Memory B cell (primary cell): ENCODE measurements at regions not wholly inside any gene's neighbourhood (a gene's known extent, or its start where the extent isn't known, plus 50 kb on each side); places are given as distances from the start of the nearest gene placed in this dataset.
"Not testable (repeated sequence)": the region's sequence is repeated elsewhere in the genome, so short reads cannot be mapped to it uniquely, and the experiment has no call there.

Source experiments
- ATAC-seq: fragments of 150-1000 bp; cut with Tn5 transposase; 2 replicates; pipeline ENCODE4 v1.10.0; 2021; ENCODE audit warnings: low read depth, mild to moderate bottlenecking, moderate library complexity
- DNase-seq, 2 donors: peaks; one replicate each; pipeline ENCODE4 v3.0.0; 2022; ENCODE audit warnings: low spot score in 2 of 2
- H3K27ac Mint-ChIP-seq: one replicate; pipeline ENCODE4 v1.8.0; 2022; ENCODE audit warnings: mild to moderate bottlenecking, moderate library complexity, mixed read lengths
- H3K27me3 Mint-ChIP-seq: one replicate; pipeline ENCODE4 v1.8.0; 2022; ENCODE audit warnings: mixed read lengths
- H3K36me3 Mint-ChIP-seq: one replicate; pipeline ENCODE4 v1.8.0; 2022; ENCODE audit warnings: mild to moderate bottlenecking, mixed read lengths
- H3K4me1 Mint-ChIP-seq: one replicate; pipeline ENCODE4 v1.8.0; 2022; ENCODE audit warnings: mixed read lengths
- H3K4me3 Mint-ChIP-seq: one replicate; pipeline ENCODE4 v1.8.0; 2022; ENCODE audit warnings: mild to moderate bottlenecking, moderate library complexity, mixed read lengths
- H3K9me3 Mint-ChIP-seq: one replicate; pipeline ENCODE4 v1.8.0; 2022; ENCODE audit warnings: mixed read lengths

DNA sequence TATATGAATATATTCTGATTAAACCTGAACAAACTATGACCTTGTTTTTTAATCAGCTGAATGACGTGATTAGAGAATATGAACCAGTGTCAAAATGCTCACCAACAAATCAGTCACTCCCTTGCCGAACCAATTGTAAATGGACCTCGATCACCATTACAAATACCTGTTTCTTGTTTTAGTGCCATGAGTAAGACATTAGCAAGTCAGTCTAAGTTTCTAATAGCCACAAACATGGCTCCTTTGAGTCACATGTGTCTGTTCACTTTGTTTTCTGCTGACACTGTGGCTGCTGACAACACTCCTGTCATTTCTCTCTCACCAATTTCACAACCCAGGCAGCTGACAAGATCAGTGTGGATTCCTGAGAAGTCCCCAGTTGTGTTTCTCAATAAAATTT is 286.2 kb upstream of the MDGA2 start:
- ATAC-seq (no peak), DNase-seq (no peak)
- Mint-ChIP-seq H3K4me1 (no peaks in the 10 kb centered on the region), H3K4me3 (no peak overlapping the region), H3K36me3 (no peaks in the 10 kb centered on the region), H3K9me3 (no peaks in the 10 kb centered on the region), H3K27ac (no peak overlapping the region), H3K27me3 (no peaks in the 10 kb centered on the region)

DNA sequence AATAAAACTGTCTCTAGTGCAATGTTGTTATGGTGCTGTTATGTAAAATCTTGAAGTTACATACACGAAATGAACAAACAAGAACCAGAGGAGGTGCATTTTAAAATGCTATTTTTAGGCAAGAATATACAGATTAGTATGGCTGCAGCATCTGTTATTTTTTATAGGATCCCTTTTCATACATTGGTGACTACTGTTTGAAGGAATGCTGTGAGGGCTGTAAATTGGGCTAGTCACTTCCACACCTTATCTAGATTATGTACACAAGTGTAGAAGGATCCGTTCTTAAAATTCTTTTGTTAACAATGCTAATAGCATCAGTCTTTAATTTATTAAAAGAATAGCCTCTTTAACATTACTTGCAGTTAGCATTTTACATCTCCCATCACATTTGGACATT is 284.3 kb upstream of the MDGA2 start:
- no peaks in the 10 kb centered on the region for H3K4me1 Mint-ChIP-seq
- H3K36me3 Mint-ChIP-seq = no peaks in the 10 kb centered on the region
- ATAC-seq = no peak
- H3K4me3 Mint-ChIP-seq = no peak overlapping the region
- no peaks in the 10 kb centered on the region for H3K27me3 Mint-ChIP-seq
- DNase-seq = no peak
- H3K9me3 Mint-ChIP-seq = no peaks in the 10 kb centered on the region
- no peak overlapping the region for H3K27ac Mint-ChIP-seq

DNA sequence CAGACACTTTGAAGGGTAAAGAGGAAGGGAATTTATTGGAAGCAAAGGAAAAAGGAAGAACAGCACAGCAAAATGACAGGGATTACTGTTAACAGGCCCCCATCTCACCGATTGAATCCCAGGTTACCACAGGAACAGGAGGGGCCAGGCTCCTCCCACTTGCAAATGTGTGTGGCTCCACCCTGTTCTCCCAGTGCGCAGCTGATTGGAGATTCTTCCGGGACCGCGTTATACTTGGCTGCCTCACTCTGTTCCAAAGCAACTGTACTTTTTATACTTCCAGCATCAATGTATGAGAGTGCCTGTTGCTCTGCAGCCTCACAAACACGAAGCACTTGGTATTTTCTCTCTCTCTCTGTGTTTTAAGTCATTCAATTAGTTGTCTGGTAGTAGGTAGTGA is 273.6 kb upstream of the MDGA2 start:
- ATAC-seq (no peak), DNase-seq (no peak)
- Mint-ChIP-seq H3K36me3 (no peaks in the 10 kb centered on the region), H3K4me3 (no peak overlapping the region), H3K4me1 (no peaks in the 10 kb centered on the region), H3K27ac (no peak overlapping the region), H3K9me3 (no peaks in the 10 kb centered on the region), H3K27me3 (no peaks in the 10 kb centered on the region)

- peaks cover 4% of the 10 kb centered on the region for H3K4me1 Mint-ChIP-seq
- ATAC-seq (peak; percentile 70), DNase-seq (no peak)
- H3K9me3 Mint-ChIP-seq = no peaks in the 10 kb centered on the region
- H3K27me3 Mint-ChIP-seq = no peaks in the 10 kb centered on the region
- H3K36me3 Mint-ChIP-seq = no peaks in the 10 kb centered on the region
- H3K4me3 Mint-ChIP-seq = no peak overlapping the region
- H3K27ac Mint-ChIP-seq = no peak overlapping the region
These were observed 259.9 kb upstream of the MDGA2 start for GRCh38 chr14:47935332-47935731.

GRCh38 chr14:47929334-47929733 is 253.9 kb upstream of the MDGA2 start:
- Mint-ChIP-seq H3K9me3 (peaks cover 4% of the 10 kb centered on the region), H3K27me3 (no peaks in the 10 kb centered on the region), H3K4me3 (no peak overlapping the region), H3K4me1 (no peaks in the 10 kb centered on the region), H3K36me3 (no peaks in the 10 kb centered on the region), H3K27ac (no peak overlapping the region)
- ATAC-seq (peak; percentile 89), DNase-seq (no peak)

DNA sequence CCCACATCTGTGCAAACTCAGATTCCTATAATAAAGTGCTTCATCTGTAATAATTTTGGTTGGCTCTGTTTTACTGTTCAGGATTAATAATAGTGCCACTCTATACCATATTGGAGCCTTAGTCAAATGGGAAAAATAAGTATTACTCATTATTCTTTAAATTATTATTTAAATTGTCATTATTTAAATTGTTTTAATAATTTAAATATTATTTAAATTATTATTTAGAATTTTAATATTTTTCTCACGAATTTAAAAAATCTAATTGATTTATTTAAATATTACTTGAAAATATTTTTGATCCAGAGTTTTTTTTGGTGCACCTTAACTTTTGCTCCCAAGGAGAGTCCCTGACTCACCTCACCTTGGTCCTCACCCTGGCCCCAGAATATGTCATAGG is 245.7 kb upstream of the MDGA2 start:
- no peak for DNase-seq
- Mint-ChIP-seq H3K27me3 (no peaks in the 10 kb centered on the region), H3K4me3 (no peak overlapping the region), H3K36me3 (no peaks in the 10 kb centered on the region), H3K4me1 (peaks cover 4% of the 10 kb centered on the region), H3K27ac (no peak overlapping the region), H3K9me3 (no peaks in the 10 kb centered on the region)
- ATAC-seq = no peak

- Mint-ChIP-seq H3K4me1 (peaks cover 5% of the 10 kb centered on the region), H3K4me3 (no peak overlapping the region), H3K9me3 (no peaks in the 10 kb centered on the region), H3K27ac (no peak overlapping the region), H3K27me3 (no peaks in the 10 kb centered on the region), H3K36me3 (no peaks in the 10 kb centered on the region)
- ATAC-seq (no peak), DNase-seq (no peak)
These were observed 244.6 kb upstream of the MDGA2 start for GRCh38 chr14:47919997-47920396.

GRCh38 chr14:47919334-47919846 is 244.0 kb upstream of the MDGA2 start:
- Mint-ChIP-seq H3K27ac (no peak overlapping the region), H3K4me1 (peaks cover 6% of the 10 kb centered on the region), H3K27me3 (no peaks in the 10 kb centered on the region)

DNA sequence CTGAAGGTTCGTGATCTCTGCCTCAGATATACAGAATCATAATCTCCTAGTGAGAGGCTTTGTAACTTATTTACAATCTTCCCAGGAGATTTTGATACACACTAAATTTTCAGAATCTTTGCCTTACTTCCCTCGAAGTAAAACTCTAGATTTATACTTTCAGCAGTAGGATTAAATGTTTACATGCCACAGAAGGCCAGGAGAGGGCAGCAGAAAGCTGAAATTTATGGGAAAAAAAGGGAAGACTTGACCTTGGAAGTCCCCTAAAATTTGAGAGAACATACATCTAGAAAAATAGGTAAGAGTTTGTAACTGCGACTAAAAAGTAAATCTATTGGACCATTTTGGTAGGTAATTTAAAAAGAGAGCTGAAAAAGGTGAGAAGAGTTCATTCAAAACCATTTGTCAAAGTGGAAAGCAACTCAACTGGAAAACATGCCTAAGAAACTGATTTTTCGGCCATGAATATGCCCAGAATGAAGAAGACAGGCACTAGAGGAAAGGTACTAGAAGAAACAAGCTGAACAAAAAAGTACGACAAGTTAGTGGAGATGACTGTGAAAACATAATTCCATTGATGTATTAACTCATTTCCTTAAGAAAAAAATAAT is 242.0 kb upstream of the MDGA2 start:
- ATAC-seq (peak; percentile 22), DNase-seq (peak in 1 of 2 donors; percentile 15)
- Mint-ChIP-seq H3K27me3 (no peaks in the 10 kb centered on the region), H3K4me1 (peaks cover 6% of the 10 kb centered on the region), H3K27ac (no peak overlapping the region), H3K36me3 (no peaks in the 10 kb centered on the region), H3K9me3 (no peaks in the 10 kb centered on the region), H3K4me3 (no peak overlapping the region)

More at GRCh38 chr14:47919334-47919846, 244.0 kb upstream of the MDGA2 start:
- ATAC-seq (no peak), DNase-seq (no peak)
- H3K9me3 Mint-ChIP-seq = no peaks in the 10 kb centered on the region
- H3K4me3 Mint-ChIP-seq = no peak overlapping the region
- no peaks in the 10 kb centered on the region for H3K36me3 Mint-ChIP-seq

GRCh38 chr14:47901141-47901540 is 225.7 kb upstream of the MDGA2 start:
- H3K27ac Mint-ChIP-seq, H3K4me3 Mint-ChIP-seq, DNase-seq, H3K9me3 Mint-ChIP-seq, H3K27me3 Mint-ChIP-seq, H3K4me1 Mint-ChIP-seq, H3K36me3 Mint-ChIP-seq, ATAC-seq: not testable (repeated sequence)

- DNase-seq (no peak), ATAC-seq (no peak)
- H3K4me1 Mint-ChIP-seq = no peaks in the 10 kb centered on the region
- H3K27ac Mint-ChIP-seq = no peak overlapping the region
- H3K27me3 Mint-ChIP-seq = no peaks in the 10 kb centered on the region
- no peaks in the 10 kb centered on the region for H3K36me3 Mint-ChIP-seq
- H3K4me3 Mint-ChIP-seq = no peak overlapping the region
- no peaks in the 10 kb centered on the region for H3K9me3 Mint-ChIP-seq
These were observed 224.3 kb upstream of the MDGA2 start for GRCh38 chr14:47899685-47900084.

DNA sequence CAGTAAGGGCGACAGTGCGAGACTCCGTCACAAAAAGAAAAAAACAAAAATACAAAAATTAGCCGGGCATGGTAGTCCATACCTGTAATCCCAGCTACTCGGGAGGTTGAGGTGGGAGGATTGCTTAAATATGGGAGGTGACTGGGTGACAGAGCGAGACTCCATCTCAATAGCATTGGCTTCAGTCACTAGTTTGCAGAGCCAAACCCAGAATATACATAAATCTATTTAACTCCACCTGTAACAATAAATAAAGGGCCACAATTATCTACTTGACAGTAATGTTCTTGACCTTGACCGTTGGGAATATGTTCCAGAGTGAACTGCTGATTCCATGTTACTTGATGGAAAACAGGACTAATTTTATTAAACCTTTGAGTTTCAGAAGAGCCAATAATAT is 198.9 kb upstream of the MDGA2 start:
- DNase-seq (no peak), ATAC-seq (no peak)
- Mint-ChIP-seq H3K36me3 (no peaks in the 10 kb centered on the region), H3K27ac (no peak overlapping the region), H3K9me3 (peaks cover 3% of the 10 kb centered on the region), H3K4me3 (no peak overlapping the region), H3K4me1 (no peaks in the 10 kb centered on the region), H3K27me3 (no peaks in the 10 kb centered on the region)

DNA sequence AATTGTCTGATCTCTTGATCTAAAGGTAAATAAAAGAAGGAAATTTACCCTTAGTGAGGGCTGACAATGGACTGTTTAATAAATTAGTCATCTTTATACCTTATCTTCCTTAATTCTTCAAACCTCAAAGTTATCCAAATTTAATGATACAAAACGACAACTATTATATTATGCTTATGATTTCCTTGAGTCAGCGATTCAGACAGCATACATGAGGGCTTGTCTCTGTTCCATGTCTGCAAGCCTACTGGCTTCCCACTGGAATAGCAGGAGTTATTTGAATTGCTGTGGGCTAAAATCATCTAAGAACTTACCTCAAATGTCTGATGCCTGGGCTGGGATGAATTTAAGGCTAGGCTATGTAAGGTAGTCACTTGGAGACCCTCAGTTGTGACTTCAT is 197.2 kb upstream of the MDGA2 start:
- H3K9me3 Mint-ChIP-seq = no peaks in the 10 kb centered on the region

DNA sequence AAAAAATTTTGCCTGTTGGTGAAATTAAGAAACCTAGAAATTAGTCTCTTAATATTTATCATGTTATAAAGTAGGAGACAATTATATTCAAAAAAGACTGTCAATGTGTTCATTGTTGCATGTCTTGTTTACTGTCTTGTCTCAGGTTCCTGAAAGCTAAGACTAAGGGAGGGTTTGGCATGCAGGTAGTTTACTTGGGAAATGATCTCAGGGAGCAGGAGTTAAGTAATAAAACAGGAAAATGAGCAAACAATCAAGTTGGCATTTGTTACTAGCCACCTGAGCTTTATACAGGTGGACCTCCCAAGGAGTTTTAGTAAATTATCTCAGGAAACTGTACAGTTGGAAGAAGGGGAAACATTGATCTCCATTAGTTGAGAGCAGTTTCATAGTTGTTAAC is 188.0 kb upstream of the MDGA2 start:
- Mint-ChIP-seq H3K4me3 (no peak overlapping the region), H3K36me3 (no peaks in the 10 kb centered on the region), H3K27me3 (no peaks in the 10 kb centered on the region), H3K27ac (no peak overlapping the region), H3K4me1 (no peaks in the 10 kb centered on the region), H3K9me3 (peaks cover 5% of the 10 kb centered on the region)
- DNase-seq (no peak), ATAC-seq (no peak)

More for the DNA sequence above, 197.2 kb upstream of the MDGA2 start:
- H3K36me3 Mint-ChIP-seq = no peaks in the 10 kb centered on the region
- H3K4me3 Mint-ChIP-seq = no peak overlapping the region
- ATAC-seq = no peak
- no peaks in the 10 kb centered on the region for H3K27me3 Mint-ChIP-seq
- H3K27ac Mint-ChIP-seq = no peak overlapping the region
- DNase-seq = no peak
- H3K4me1 Mint-ChIP-seq = no peaks in the 10 kb centered on the region

GRCh38 chr14:47857646-47858045 is 182.2 kb upstream of the MDGA2 start:
- no peaks in the 10 kb centered on the region for H3K36me3 Mint-ChIP-seq
- no peaks in the 10 kb centered on the region for H3K4me1 Mint-ChIP-seq
- H3K27ac Mint-ChIP-seq = no peak overlapping the region
- no peak overlapping the region for H3K4me3 Mint-ChIP-seq
- no peaks in the 10 kb centered on the region for H3K27me3 Mint-ChIP-seq
- no peak for ATAC-seq
- peaks cover 7% of the 10 kb centered on the region for H3K9me3 Mint-ChIP-seq
- DNase-seq = no peak
